GM12875 (cell line): ENCODE measurements at regions not wholly inside any gene's neighbourhood (a gene's known extent, or its start where the extent isn't known, plus 50 kb on each side); places are given as distances from the start of the nearest gene placed in this dataset.

ENCODE experiments used
- H3K4me3 ChIP-seq: one replicate; pipeline ENCODE4 v1.5.1; 2011; ENCODE audit warnings: low read depth, low read length, control low read depth
- TF ChIP-seq, protein P1 (sequence below): IDR thresholded peaks from 2 replicates; pipeline ENCODE4 v1.5.1; 2011; ENCODE audit warnings: low read depth, mild to moderate bottlenecking, control low read depth, inconsistent platforms, low read length, moderate library complexity, borderline replicate concordance; ENCODE audit not compliant: insufficient read depth

DNA sequence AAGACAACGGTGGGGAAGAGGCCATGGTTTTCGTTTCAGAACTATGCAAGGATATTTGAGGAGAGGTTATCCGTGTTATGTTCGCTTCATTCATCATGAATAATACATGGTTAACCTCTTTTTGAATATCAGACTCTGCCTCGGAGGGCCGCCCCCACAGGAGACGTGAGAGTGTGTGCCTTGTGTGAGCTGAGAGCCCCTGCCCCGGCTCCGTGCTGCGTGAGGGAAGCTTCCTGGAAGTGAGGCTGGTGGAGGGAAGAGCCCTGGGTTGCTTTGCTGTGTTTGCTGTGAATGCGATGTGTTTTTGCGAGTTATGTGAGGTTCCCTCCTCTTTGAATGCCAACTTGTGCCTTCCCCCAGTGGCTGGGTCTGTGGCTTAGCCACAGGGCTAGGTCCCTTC lies 146.0 kb upstream of the RTL1 start:
- TF ChIP-seq, protein P1, sequence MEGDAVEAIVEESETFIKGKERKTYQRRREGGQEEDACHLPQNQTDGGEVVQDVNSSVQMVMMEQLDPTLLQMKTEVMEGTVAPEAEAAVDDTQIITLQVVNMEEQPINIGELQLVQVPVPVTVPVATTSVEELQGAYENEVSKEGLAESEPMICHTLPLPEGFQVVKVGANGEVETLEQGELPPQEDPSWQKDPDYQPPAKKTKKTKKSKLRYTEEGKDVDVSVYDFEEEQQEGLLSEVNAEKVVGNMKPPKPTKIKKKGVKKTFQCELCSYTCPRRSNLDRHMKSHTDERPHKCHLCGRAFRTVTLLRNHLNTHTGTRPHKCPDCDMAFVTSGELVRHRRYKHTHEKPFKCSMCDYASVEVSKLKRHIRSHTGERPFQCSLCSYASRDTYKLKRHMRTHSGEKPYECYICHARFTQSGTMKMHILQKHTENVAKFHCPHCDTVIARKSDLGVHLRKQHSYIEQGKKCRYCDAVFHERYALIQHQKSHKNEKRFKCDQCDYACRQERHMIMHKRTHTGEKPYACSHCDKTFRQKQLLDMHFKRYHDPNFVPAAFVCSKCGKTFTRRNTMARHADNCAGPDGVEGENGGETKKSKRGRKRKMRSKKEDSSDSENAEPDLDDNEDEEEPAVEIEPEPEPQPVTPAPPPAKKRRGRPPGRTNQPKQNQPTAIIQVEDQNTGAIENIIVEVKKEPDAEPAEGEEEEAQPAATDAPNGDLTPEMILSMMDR, result no peak
- no peak overlapping the region for H3K4me3 ChIP-seq

DNA sequence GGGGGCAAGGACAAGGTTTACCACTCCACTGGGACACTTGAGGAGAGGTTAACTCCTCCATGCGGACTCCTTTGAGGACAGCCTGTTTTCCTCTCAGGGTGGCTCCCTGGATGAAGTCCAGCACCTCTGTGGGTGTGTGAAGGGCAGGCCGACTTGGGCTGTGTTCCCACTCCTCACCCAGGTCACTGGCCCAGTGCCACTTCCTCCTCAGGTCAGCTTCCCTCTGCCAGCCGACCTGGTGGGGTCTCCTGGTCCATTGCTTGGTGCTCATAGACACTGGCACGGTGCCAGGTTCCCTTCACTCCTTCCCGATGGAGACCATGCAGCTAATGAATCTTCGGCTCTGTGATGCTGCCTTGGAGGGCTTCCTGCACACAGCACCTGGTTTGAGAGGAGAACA lies 146.4 kb upstream of the RTL1 start:
- TF ChIP-seq, protein P1, result no peak
- H3K4me3 ChIP-seq, result no peak overlapping the region

DNA sequence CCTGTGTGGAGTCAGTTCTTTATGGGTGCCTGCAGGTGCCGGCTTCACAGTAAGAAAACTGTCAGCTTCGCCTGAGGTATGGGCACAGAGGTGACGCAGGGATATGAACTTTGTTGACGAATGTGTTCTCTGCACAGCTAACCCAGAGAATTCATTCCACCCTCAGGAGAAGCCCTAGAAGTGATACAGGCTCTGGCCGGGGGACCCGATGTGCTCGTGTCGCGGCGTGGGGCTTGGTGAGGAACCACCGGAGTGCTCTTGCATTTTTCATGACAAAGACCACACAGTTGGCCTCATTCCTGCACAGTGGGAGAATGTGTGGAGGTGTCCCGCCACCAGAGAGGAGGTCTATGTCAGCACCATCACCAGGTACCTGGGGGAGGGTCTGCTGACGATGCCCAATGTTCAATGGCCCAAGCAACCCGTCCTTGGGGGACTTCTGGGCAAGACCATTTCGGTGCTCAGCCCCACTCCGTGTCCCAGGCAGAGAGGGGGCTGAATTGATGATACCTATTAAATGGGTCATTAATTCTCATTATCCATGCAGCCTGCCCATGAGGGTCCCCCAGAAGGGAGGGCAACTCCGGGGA lies 147.5 kb upstream of the RTL1 start:
- no peak overlapping the region for H3K4me3 ChIP-seq
- TF ChIP-seq, protein P1, result no peak

DNA sequence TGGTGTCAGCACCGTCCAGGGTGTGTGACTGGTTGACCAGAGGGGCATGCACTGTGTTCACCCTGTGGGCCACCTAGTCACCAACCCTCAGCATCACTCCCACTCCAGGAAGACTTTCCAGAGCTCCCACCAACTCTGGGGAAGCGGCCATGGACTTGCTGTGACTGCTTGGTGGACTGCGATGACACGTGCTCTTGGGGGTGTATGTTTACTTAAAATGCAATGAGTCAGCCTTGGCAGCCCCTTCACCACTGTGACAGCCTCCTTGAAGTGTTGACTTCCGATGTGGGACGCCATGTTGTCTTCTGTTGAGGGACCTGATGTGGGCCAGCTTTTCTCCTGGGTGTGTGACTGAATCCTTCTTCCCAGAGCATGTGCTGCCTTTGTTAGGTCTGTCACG lies 151.1 kb upstream of the RTL1 start:
- TF ChIP-seq, protein P1, result no peak
- no peak overlapping the region for H3K4me3 ChIP-seq

DNA sequence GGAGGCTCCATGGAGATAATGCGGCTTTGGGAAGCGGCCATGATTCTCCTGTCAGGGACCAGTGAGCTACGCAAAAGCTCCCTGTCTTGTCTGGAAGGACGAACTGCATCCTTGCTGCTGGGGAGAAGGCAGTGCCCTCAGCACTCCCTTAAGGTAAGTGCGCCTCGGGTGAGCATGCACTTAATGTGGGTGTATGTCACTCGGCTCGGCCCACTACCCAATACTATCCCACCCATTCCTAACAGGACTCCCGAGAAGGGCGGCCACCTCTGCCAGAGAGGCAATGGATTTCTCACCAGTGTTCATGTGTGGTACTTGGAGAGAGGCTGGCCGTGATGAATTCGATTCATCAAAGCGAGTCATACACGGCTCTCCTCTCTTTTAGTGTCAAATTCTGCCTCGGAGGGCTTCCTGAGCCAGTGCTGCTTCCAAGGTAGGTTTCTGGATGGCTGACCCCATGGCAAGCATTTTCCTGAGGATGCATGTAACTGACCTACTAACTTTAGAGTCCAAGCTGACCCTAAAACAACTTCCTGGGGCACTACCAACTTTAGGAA lies 151.7 kb upstream of the RTL1 start:
- TF ChIP-seq, protein P1, result no peak

DNA sequence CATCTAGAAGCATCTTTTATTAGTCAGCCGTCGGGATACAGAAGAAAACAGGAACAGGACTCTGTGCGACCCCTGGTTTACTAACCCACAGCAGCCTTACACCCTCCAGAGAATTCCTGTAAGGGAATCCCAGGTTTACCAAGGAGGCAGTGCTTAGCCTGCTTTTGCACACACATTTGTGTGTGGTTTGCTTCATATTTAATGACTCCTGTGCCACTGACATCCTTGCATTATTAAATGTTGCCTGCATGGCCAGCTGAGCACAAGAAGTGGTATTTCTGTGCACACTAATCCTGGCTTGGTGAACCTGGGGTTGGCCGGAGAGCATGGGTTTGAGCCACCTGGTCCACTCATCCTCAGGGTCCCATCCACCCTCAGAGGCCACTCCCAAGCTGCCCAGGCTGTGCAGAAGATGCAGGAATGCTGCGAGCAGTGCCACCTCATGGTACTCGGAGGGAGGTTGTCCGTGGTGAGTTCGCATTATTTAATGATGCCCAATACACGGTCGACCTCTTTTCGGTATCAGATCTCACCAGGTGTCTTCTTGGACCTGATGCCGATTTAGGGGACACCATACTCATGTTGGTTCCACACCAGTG lies 152.4 kb upstream of the RTL1 start:
- TF ChIP-seq, protein P1, result no peak
- no peak overlapping the region for H3K4me3 ChIP-seq

More for the DNA sequence above, 151.7 kb upstream of the RTL1 start:
- no peak overlapping the region for H3K4me3 ChIP-seq

DNA sequence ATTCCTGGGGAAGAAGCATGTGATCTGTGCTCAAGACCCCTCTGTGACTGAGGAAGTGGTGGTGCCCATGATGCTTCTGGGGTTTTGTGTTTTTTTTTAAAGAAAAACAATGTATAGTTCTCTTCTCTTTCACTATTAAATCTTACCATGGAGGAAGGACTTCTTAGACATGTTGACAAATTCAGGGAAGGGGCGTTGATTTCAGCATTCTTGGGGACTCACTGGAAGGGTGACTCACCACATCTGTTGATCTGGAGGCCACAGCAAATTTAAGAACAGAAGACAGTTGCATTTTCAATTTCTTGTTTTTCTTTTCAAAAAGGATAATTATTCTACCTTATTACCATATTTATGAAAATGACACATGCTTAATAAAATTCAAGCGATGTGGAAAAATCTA lies 152.9 kb upstream of the RTL1 start:
- no peak overlapping the region for H3K4me3 ChIP-seq

More for the DNA sequence above, 152.9 kb upstream of the RTL1 start:
- TF ChIP-seq, protein P1, result no peak
